ENCODE measurements at regions not wholly inside any gene's neighbourhood (a gene's known extent, or its start where the extent isn't known, plus 50 kb on each side); places are given as distances from the start of the nearest gene placed in this dataset.

GRCh38 chr10:44807451-44807850, 103.7 kb upstream of the TMEM72 start:
- DNase-seq (ENCODE audit: low read depth in 3 of 3, low spot score in 1 of 3): no peak

DNA sequence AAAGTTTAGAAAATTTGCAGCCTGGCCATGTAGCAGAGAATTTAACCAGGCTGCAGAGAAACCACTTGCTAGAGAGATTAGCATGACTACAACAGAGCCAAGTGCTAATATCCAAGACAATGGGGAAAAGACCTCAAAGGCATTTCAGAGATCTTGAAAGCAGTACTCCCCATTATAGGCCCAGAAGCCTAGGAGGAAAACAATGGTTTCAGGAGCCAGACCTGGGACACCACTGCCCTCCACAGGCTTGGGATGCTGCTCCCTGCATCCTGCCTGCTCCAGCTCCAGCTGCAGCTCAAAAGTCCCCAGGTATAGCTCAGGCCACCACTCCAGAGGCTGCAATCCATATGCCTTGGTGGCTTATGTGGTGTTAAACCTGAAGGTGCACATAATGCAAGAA, 101.5 kb upstream of the TMEM72 start:
- DNase-seq (ENCODE audit: low read depth in 3 of 3, low spot score in 1 of 3): no peak

- no peak for DNase-seq (ENCODE audit: low read depth in 3 of 3, low spot score in 1 of 3)
Observed at GRCh38 chr10:44811072-44811471, 100.1 kb upstream of the TMEM72 start.

DNA sequence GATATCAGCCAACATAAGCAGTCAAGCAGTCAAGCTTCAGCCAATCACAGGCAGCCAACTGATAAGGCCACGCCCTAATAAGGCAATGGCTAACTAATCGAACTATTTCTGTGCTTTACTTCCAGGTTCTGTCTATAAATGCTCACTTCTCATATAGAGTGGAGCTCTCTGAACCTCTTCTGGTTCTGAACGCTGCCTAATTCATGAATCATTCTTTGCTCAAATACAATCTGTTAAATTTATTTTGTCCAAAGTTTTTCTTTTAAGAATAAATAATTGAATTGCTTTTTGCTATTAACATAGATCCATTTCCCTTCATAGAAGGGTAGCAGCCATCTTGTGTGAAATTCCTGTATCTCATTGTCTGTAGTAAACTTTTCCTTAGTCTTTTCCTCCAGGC, 97.9 kb upstream of the TMEM72 start:
- DNase-seq (ENCODE audit: low read depth in 3 of 3, low spot score in 1 of 3): no peak

DNA sequence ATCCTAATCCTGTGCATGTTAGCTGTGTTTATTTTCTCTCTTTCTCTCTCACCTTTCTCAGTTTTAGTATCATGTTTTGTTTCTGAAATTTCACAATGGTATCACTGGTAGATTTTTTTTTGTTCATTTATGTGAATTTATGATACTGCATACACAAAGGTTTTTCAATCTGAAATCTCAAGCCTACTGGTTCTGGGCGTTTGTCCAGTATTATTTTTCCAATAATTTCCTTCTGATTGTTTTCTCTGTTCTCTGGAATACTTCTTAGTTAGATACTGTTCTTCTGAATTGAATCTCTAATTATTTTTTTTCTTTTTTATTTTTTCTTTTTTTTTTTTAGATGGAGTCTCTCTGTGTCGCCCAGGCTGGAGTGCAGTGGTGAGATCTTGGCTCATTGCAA, 96.2 kb upstream of the TMEM72 start:
- no peak for DNase-seq (ENCODE audit: low read depth in 3 of 3, low spot score in 1 of 3)

GRCh38 chr10:44818041-44818649, 93.0 kb upstream of the TMEM72 start:
- DNase-seq (ENCODE audit: low read depth in 3 of 3, low spot score in 1 of 3): no peak

GRCh38 chr10:44818701-44819127, 92.4 kb upstream of the TMEM72 start:
- no peak for DNase-seq (ENCODE audit: low read depth in 3 of 3, low spot score in 1 of 3)

GRCh38 chr10:44820094-44820493, 91.0 kb upstream of the TMEM72 start:
- no peak for DNase-seq (ENCODE audit: low read depth in 3 of 3, low spot score in 1 of 3)

DNA sequence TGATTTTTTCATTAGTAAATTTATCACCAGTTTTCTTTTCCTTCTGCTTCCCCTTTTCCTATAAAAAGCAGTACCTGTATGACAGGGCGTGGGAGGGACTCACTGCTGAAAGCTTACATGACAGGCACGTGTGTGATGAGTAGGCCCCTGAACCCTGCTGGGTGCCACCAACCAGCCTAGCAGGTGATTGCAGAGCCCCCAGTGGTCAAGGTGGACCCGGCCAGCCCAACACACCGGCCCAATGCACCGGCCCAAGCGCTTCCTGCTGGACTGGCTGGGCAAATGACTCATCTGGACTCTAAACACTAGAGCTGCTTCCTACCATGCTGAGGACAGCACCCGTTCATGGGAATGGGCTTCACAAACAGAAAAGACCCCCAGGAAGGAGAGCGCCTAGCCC, 89.8 kb upstream of the TMEM72 start:
- no peak for DNase-seq (ENCODE audit: low read depth in 3 of 3, low spot score in 1 of 3)

DNA sequence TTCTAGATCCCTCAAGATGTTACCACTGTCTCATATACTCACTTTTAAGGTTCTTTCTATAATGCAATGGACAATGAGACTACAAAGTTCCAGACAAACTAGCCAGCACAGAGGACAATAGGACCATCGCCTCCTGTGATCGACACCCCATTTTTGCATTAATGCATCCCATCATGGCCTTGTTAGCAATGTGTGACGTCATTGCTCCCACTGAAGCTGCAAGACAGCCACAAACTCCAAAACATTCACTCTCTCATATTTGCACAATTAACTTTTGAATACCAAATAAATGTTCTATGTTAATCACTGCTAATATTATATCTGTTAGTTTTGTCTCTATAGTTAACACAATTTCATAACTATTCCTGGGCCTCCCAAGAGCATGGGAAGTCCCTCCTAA, 88.8 kb upstream of the TMEM72 start:
- DNase-seq (ENCODE audit: low read depth in 3 of 3, low spot score in 1 of 3): no peak

- DNase-seq (ENCODE audit: low read depth in 3 of 3, low spot score in 1 of 3): no peak
Observed at GRCh38 chr10:44822966-44823365, 88.2 kb upstream of the TMEM72 start.

DNA sequence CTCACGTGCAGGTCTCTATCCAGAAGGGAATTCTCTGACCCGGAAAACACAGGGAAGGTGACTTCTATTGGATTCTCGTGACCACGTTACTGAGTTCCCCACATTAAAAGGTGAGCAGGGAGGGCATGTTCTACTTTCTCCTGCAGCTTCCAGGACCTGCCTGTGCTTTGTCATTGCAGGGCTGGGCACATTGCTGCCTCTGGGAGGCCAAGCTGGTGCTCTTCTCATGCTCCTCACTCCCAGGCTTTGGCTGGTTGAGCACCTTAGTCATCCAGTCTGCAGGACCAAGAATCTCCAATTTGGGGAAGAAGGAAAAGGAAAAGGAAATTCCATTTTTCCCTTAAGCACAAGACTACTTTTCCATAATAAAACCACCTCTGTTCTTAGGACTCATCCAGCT, 86.5 kb upstream of the TMEM72 start:
- no peak for DNase-seq (ENCODE audit: low read depth in 3 of 3, low spot score in 1 of 3)

- DNase-seq (ENCODE audit: low read depth in 3 of 3, low spot score in 1 of 3): no peak
Observed at GRCh38 chr10:44827431-44828006, 83.6 kb upstream of the TMEM72 start.

DNA sequence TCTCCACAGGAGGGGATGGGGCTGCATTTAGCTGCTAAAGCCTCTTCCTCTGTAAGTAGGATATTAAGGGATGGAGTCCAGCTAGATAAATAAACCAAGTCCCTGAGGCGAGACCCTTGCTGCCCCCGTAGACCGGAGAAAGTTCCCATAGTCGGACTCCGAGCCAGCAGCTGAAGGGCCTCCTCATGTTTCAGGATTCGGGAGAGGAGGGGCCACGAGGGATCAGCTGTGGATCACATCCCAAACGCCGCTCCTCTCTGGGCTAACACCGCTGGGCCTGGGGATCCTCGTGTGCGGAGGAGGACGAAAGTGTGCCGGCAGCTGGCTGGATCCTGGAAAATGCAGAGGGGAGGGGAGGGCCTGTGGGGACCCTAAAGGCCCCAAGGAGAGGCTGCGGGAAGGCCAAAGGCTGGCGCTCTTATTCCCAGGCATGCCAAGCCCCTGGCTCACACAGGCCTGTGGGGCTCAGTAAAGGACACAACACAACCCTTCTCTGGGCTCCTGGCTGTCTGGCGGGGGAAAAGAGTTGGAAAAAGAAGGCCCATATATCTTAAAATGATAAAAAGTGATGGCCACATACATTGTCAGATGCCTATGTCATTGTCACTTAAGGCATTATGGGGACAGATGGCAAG, 82.5 kb upstream of the TMEM72 start:
- no peak for DNase-seq (ENCODE audit: low read depth in 3 of 3, low spot score in 1 of 3)

- no peak for DNase-seq (ENCODE audit: low read depth in 3 of 3, low spot score in 1 of 3)
Observed at GRCh38 chr10:44829426-44829825, 81.7 kb upstream of the TMEM72 start.

DNA sequence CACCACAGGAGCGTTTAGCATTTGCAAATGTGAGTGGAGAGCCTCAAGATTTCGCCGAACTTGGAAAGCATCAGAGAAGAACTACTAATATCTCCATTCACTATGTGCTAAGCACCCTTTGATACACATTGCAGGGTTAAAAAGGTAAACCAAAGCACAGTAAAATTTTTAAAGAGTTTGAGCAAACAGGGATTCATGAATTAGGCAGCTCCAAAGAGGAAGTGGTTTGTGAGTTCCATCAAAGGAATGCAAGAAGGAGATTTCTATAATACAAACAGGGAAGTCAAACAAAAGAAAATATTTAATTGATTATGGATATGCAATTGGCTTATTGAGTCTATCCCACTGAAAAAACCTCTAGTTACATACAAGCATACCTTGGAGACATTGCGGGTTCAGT, 81.1 kb upstream of the TMEM72 start:
- no peak for DNase-seq (ENCODE audit: low read depth in 3 of 3, low spot score in 1 of 3)

DNA sequence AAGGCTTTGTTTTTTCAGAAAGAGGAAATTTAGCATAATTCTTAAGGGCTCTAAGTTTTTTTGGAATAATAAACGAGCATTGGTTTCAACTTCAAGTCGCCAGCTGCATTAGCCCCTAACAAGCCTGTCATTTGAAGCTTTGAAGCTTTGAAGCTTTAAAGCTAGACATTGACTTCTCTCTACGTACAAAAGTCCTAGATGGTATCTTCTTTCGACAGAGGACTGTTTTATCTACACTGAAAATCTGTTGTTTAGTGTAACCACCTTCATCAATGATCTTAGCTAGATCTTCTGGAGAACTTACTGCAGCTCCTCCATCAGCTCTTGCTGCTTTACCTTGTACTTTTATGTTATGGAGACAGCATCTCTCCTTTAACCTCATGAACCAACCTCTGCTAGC, 79.6 kb upstream of the TMEM72 start:
- no peak for DNase-seq (ENCODE audit: low read depth in 3 of 3, low spot score in 1 of 3)

DNA sequence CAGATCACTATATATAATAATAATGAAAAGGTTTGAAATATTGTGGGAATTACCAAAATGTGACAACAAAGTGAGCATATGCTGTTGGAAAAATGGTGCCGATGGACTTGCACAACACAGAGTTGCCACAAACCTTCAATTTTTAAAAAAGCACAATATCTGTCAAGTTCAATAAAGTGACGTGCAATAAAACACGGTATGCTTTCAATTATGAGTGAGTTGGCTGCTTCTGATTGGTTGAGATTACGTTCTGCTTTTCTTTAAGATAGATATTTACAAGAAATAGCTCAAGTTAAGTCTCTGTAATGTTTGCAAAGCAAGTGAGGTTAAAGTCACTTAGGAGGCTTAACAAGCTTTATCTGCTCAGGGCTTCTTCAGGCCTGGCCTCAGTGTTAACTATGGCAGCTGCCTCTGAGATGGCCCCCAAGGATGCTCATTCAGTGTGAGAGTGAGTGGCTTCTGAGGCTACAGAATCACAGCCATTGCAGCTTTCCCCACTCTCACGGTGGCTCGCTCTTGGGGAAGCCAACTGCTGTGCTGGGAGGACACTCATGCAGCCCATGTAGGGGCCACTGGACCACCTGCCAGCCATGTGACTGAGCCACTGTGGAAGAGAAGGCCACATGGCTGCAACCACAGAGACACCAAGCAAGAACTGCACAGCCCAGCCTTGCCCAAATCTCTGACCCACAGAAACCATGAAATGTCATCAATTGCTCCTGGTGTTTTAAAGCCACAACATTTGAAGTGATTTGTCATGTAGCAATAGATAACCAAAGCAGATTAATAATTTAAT, 78.3 kb upstream of the TMEM72 start:
- DNase-seq (ENCODE audit: low read depth in 3 of 3, low spot score in 1 of 3): no peak

DNA sequence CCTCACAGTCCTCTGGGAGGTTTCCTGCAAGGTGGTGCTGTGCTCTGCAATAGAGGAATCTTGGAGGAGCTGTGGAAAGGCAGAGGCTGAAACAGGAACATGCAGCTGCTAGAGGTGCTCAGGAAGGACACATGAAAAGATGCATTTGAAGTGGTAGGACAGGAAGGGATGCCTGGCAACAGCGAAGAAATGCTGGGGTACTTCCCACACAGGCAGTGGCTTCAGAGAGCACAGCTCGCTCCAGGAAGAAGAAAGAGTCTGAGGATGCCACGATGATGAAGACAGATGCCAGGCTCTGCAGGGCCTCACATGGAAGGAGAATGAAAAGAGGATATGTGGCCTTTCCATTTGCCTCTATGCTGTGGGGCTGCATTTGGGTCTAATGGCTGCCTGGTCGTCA, 77.0 kb upstream of the TMEM72 start:
- no peak for DNase-seq (ENCODE audit: low read depth in 3 of 3, low spot score in 1 of 3)

DNA sequence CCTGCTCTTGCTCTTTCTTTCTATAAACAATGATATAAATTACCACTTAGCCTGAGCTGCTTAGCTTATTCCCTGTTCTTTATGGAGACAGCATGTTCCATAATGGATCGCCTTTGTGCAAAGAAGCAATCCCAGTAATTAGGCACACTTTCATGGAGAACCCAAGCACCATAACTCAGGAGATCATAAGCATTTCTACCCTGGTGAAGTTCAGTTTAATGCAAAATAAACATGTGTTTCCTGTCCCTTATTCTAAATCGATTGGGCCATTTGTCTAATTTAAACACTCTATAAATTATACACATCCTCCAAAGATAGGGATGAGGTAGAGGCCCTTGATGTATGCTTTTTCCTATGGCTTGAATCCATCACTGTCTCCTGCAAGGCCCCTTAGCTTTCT, 75.8 kb upstream of the TMEM72 start:
- no peak for DNase-seq (ENCODE audit: low read depth in 3 of 3, low spot score in 1 of 3)

DNA sequence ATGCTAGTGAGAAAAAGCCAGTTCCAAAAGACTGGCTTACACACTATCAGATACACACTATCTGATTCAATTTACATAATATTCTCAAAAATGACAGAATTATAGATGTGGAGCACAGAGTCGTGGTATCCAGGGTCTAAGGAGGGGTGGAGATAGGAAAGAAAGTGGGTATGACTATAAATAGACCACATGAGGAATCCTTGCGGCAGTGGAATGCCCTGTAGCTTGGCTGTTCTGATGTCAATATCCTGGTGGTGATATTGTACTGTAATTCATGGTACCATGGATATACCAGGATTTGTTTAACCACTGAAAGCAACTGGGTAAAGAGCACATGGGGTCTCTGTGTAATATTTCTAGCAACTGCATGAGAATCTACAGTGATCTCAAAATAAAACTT, 67.7 kb upstream of the TMEM72 start:
- no peak for DNase-seq (ENCODE audit: low read depth in 3 of 3, low spot score in 1 of 3)
